ENCODE measurements at regions not wholly inside any gene's neighbourhood (a gene's known extent, or its start where the extent isn't known, plus 50 kb on each side); places are given as distances from the start of the nearest gene placed in this dataset.

- TF ChIP-seq, protein P1, sequence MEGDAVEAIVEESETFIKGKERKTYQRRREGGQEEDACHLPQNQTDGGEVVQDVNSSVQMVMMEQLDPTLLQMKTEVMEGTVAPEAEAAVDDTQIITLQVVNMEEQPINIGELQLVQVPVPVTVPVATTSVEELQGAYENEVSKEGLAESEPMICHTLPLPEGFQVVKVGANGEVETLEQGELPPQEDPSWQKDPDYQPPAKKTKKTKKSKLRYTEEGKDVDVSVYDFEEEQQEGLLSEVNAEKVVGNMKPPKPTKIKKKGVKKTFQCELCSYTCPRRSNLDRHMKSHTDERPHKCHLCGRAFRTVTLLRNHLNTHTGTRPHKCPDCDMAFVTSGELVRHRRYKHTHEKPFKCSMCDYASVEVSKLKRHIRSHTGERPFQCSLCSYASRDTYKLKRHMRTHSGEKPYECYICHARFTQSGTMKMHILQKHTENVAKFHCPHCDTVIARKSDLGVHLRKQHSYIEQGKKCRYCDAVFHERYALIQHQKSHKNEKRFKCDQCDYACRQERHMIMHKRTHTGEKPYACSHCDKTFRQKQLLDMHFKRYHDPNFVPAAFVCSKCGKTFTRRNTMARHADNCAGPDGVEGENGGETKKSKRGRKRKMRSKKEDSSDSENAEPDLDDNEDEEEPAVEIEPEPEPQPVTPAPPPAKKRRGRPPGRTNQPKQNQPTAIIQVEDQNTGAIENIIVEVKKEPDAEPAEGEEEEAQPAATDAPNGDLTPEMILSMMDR (conservative IDR thresholded peaks at IDR 0.05; ENCODE audit: low read length), result no peak
- no peak for TF ChIP-seq EZH2phosphoT487 (IDR thresholded peaks at IDR 0.05; ENCODE audit: borderline replicate concordance, low read depth, low read length)
Observed at GRCh38 chr2:33680644-33681363, 81.7 kb upstream of the FAM98A start.

All from OCI-LY7 (cell line).